ENCODE measurements at regions not wholly inside any gene's neighbourhood (a gene's known extent, or its start where the extent isn't known, plus 50 kb on each side); places are given as distances from the start of the nearest gene placed in this dataset.

- TF ChIP-seq OSR1 (CRISPR knock-in tag; IDR thresholded peaks at IDR 0.05) (no peak), ZFP3 (CRISPR knock-in tag; IDR thresholded peaks at IDR 0.05) (no peak), ZNF70 (CRISPR knock-in tag; IDR thresholded peaks at IDR 0.05) (no peak), CSRNP3 (CRISPR knock-in tag; IDR thresholded peaks at IDR 0.05) (no peak), TCF4 (CRISPR knock-in tag; IDR thresholded peaks at IDR 0.05; ENCODE audit: borderline replicate concordance) (no peak)
- TF ChIP-seq, protein P1, sequence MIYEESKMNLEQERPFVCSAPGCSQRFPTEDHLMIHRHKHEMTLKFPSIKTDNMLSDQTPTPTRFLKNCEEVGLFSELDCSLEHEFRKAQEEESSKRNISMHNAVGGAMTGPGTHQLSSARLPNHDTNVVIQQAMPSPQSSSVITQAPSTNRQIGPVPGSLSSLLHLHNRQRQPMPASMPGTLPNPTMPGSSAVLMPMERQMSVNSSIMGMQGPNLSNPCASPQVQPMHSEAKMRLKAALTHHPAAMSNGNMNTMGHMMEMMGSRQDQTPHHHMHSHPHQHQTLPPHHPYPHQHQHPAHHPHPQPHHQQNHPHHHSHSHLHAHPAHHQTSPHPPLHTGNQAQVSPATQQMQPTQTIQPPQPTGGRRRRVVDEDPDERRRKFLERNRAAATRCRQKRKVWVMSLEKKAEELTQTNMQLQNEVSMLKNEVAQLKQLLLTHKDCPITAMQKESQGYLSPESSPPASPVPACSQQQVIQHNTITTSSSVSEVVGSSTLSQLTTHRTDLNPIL (CRISPR knock-in tag; IDR thresholded peaks at IDR 0.05; ENCODE audit: low read depth), result no peak
- TF ChIP-seq, protein P2, sequence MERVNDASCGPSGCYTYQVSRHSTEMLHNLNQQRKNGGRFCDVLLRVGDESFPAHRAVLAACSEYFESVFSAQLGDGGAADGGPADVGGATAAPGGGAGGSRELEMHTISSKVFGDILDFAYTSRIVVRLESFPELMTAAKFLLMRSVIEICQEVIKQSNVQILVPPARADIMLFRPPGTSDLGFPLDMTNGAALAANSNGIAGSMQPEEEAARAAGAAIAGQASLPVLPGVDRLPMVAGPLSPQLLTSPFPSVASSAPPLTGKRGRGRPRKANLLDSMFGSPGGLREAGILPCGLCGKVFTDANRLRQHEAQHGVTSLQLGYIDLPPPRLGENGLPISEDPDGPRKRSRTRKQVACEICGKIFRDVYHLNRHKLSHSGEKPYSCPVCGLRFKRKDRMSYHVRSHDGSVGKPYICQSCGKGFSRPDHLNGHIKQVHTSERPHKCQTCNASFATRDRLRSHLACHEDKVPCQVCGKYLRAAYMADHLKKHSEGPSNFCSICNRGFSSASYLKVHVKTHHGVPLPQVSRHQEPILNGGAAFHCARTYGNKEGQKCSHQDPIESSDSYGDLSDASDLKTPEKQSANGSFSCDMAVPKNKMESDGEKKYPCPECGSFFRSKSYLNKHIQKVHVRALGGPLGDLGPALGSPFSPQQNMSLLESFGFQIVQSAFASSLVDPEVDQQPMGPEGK (CRISPR knock-in tag; IDR thresholded peaks at IDR 0.05; ENCODE audit: borderline replicate concordance), result no peak
These were observed 172.0 kb upstream of the PELI2 start for GRCh38 chr14:55946231-55946630.

Data from SK-N-SH treated with all-trans-retinoic acid at 6 μM for 48 hours (cell line).